NCI-H2227 (cell line): ENCODE measurements at regions not wholly inside any gene's neighbourhood (a gene's known extent, or its start where the extent isn't known, plus 50 kb on each side); places are given as distances from the start of the nearest gene placed in this dataset.

Experiments
- DNase-seq: peaks from one replicate; lab custom pipeline; 2025; ENCODE audit not compliant: unreplicated experiment; lab: John Stamatoyannopoulos, UW

DNA sequence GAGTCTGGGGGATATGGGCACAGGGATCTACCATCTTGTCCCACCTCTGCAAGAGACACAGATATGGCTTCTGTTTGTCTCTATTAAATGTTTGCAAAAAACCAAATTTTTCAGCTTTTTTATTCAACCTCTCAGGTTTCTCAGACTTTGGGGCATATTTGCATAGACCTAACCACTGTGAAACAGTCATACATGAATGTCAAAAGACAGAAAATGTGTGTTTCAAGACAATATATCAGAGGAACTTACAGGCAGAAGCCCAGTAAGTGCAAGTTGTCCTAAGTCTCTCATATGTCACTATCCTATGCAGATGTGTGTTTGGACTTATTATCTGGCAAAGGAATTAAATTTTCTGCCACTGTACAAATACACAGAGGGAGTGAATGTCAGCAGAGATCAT, 951.2 kb downstream of the PCDH18 start:
- no peak for DNase-seq

- no peak for DNase-seq
Observed at GRCh38 chr4:136575146-136575545, 957.1 kb downstream of the PCDH18 start.

DNA sequence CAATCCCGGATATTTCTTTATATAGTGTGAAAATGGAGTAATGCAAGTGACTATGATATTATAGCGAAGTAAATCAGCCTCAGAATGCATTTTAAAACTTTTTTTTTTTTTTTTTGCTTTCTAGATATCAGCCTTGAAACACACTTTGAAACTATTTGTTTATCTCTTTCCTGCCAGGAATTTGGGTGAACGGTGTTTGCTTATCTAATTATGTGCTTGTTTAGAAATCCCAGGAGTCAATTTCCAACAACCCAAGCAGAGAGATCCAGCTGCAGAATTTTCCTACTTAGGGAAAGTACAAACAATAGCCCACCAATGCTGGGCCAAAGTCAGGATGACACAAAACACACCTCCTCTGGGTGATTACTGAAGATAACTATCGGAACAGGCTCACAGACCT, 958.8 kb downstream of the PCDH18 start:
- DNase-seq, result no peak

DNA sequence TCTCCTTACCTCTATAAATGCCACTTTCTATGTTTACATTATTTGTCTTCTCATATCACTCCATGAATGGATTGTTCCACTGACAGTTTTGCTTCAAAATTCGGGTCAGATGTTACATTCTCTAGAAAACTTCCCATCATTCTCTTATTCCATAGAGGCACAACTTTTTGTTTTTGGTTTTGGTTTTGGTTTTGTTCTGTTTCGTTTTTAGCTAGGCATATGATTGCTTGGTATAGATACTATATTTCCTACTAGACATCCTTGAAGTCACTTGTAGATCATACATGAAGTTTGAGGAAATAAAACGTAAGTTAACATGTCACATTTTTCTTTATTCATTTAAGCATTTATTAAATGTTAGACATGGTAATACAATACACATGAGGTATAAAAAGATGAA, 961.0 kb downstream of the PCDH18 start:
- no peak for DNase-seq

- no peak for DNase-seq
Observed at GRCh38 chr4:136562834-136563233, 969.5 kb downstream of the PCDH18 start.

GRCh38 chr4:136558940-136559494, 973.3 kb downstream of the PCDH18 start:
- no peak for DNase-seq

- no peak for DNase-seq
Observed at GRCh38 chr4:136557396-136557795, 974.9 kb downstream of the PCDH18 start.

- DNase-seq, result no peak
Observed at GRCh38 chr4:136554033-136554432, 978.3 kb downstream of the PCDH18 start.

DNA sequence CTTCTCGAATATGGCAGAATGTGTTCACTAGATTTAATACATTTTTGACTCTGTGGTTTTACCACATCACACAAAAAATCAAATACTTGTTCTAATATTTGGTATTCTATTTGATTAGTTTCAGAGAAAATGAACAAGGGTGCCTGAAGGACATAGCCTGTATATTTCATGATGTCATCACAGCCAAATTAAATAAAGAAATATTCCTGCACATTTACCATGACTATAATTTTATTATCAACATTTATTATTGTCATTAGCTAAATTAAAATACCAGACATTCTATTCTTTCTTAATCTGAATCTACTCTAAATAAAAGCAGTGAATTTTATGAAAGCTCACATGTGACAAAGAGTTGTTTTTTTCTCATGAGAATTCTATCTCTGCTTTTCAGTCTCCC, 980.5 kb downstream of the PCDH18 start:
- DNase-seq, result no peak

- no peak for DNase-seq
Observed at GRCh38 chr4:136540747-136541146, 991.5 kb downstream of the PCDH18 start.

DNA sequence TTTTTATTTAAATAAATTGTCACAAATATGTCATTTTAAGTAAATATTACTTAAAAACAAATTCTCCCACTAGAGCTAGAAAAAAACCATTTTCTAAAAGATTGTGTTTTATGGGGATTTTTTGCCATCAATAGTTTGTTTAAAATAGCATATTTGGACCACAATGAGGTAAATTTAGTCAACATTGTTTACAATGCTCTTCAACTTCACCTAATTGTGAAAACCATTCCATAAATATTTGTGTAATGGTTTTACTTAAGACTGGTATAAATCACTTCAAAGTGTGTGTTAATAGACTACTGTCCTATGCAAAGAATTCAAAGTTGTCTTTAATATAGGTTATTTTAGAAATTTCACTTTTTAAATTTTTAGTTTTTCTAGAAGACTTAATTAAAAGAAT, 1004.2 kb downstream of the PCDH18 start:
- no peak for DNase-seq

DNA sequence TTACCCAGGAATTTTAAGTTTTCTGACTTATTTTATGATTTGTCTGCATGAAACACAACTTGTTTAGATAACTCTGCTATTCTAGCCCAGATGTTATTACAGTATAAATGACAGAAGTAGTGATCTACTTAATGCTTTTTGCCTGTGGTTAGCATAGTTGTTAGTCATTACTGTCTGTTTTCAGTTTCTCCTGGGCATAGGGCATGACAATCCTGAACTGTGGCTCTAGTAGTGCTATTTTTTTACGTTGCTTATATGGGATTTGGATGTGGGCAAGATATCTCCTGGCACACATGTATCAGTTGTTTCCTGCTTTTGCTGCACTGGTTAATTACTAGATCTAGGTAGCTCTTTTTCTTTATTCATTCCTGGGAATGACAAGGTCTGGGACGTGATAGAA, 1005.8 kb downstream of the PCDH18 start:
- DNase-seq, result no peak

- DNase-seq, result no peak
Observed at GRCh38 chr4:136524039-136524438, 1008.3 kb downstream of the PCDH18 start.

DNA sequence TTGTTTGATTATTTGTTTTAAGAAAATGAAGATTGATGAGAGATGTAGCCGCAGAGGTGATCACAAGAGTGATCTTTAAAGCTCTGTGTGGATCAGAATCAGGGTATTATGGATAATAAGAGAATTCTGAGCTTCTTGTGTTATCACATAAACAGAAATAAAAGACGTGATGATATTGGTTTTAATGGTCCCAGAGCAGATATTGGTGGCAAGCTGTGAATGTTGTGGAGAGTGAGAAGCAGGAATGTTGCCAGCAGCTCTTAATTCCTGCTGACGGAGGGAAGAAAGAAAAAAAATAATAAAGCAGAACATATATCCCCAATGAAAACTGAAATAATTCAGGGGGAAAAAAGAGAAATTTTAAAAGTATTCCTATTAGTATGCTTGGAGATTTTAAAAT, 1015.9 kb downstream of the PCDH18 start:
- DNase-seq, result no peak

DNA sequence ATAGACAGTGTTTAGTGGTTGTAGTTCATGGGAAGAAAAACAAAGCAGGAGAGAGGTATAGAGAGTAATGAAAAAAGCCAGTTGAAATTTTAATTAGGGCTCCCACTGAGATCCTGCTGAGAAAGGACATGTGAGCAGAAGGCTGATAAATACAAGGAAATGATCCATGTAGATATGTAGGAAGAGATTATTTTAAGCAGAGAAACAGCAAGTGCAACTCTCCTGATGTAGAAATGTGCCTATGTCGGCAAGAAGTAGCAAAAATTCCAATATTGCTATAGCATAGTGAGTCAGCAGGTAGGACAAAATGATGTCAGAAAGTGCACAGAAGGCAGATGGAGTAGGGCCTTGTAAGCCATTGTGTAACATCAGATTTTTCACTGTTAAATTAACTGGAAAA, 1027.3 kb downstream of the PCDH18 start:
- no peak for DNase-seq

DNA sequence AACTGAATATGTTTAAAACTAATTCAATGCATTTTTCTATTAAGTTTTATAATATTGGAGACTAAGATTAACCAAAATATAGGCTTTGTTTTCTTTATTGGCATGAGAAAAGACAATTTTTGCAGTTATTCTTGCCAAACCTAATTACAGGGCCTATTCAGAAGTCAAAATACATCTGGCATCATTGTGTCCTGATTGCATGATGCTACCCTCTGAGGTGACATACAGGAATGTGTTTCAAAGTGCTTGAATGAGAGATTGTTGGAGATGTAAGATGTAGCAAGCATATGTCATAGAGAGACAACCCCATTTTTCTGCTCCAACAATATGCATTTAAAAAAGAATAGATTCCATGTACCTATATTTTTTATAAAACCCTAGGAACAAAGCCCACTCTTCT, 1036.4 kb downstream of the PCDH18 start:
- no peak for DNase-seq

- no peak for DNase-seq
Observed at GRCh38 chr4:136495076-136495475, 1037.2 kb downstream of the PCDH18 start.

GRCh38 chr4:136489101-136489500, 1043.2 kb downstream of the PCDH18 start:
- no peak for DNase-seq

- DNase-seq, result no peak
Observed at GRCh38 chr4:136484996-136485395, 1047.3 kb downstream of the PCDH18 start.

DNA sequence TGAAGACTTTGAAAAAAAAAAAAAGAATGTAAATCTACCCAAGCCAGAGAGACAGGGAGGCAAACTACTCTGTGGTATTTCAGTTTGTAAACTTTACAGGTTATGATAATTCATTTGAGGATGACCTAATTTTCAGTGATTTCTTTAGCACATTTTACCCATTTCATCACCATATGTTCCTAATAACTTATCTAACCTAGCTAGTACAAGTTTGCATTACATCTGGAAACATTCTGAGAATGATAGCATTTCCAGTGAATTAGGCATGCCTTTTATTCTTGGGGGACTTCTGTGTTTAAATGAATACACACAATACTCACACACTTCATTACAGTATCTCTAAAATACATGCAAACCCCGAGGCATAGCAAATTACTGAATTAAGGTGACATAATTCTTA, 1055.5 kb downstream of the PCDH18 start:
- no peak for DNase-seq

GRCh38 chr4:136471051-136471450, 1061.2 kb downstream of the PCDH18 start:
- DNase-seq, result no peak

DNA sequence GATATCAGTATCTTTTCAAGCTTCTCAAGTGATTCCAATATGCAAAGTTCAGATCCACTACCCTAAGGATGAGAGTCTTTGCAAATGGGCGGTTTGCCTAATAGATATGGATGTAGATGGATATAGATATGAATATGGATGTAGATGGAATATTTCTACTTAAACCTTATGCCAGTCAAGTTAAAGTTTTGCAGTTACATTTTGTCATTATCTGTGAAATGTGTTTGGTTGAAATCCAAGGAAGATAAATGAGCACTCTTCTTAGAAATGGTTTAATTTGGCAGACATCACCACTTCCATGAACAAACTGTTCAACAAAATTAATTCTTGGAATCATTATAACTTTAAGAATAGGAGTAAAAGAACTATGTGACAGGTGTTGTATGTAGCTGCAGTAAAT, 1066.6 kb downstream of the PCDH18 start:
- no peak for DNase-seq

DNA sequence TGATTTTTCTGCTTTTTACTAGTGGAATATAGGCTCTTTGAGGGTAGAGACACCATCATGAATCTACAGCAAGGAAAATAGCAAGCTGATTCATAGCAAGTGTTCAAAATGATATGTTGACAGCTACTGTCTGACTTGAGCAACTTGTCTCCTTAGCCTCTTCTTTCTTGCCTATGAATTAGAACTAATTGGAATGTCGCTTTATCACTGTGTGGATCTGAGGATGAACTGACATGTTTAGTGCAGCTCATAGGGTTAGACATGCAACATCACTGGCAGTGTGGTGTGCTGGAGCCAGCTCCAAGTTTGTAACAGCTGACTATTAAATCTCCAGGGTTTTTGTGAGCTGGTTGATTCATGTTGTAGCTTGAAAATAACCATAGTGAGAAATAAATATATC, 1068.4 kb downstream of the PCDH18 start:
- DNase-seq, result no peak

DNA sequence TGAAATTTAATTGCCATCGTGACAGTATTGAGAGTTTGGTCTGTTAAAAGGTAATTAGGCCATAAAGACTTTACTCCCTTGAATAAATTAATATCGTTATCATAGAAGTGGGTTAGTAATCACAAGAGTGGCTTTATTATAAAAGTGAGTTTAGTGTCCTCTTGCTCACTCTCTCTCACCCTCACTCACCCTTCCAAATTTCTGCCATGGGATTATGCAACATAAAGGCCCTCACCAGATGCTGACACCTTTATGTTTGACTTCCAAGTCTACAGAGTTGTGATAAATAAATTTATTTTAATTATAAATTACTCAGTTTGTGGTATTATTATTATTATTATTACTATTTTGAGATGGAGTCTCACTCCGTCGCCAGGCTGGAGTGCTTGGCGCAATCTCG, 1070.8 kb downstream of the PCDH18 start:
- no peak for DNase-seq
